Hippocampal formation (tissue), 2 donors: ENCODE measurements at regions not wholly inside any gene's neighbourhood (a gene's known extent, or its start where the extent isn't known, plus 50 kb on each side); places are given as distances from the start of the nearest gene placed in this dataset.
"Not testable (repeated sequence)": the region's sequence is repeated elsewhere in the genome, so short reads cannot be mapped to it uniquely, and the experiment has no call there.

ENCODE experiments used
- DNase-seq, 2 donors: peaks; one replicate each; lab custom pipeline; 2025; lab: John Stamatoyannopoulos, UW

- not testable (repeated sequence) for DNase-seq
Measured at GRCh38 chr16:13336907-13337881, 435.8 kb downstream of the SHISA9 start.

- no peak for DNase-seq
Measured at GRCh38 chr16:13338044-13338443, 436.6 kb downstream of the SHISA9 start.

- DNase-seq, result no peak
Measured at GRCh38 chr16:13342675-13343074, 441.3 kb downstream of the SHISA9 start.

- no peak for DNase-seq
Measured at GRCh38 chr16:13344001-13344400, 442.6 kb downstream of the SHISA9 start.

- no peak for DNase-seq
Measured at GRCh38 chr16:13348416-13348815, 447.0 kb downstream of the SHISA9 start.

- no peak for DNase-seq
Measured at GRCh38 chr16:13350000-13350399, 448.6 kb downstream of the SHISA9 start.

GRCh38 chr16:13351181-13351580, 449.8 kb downstream of the SHISA9 start:
- no peak for DNase-seq

GRCh38 chr16:13351601-13352217, 450.3 kb downstream of the SHISA9 start:
- DNase-seq, result no peak

- not testable (repeated sequence) for DNase-seq
Measured at GRCh38 chr16:13352796-13353195, 451.4 kb downstream of the SHISA9 start.

- DNase-seq, result not testable (repeated sequence)
Measured at GRCh38 chr16:13357842-13358241, 456.4 kb downstream of the SHISA9 start.

GRCh38 chr16:13359835-13360234, 458.4 kb downstream of the SHISA9 start:
- DNase-seq, result no peak

- DNase-seq, result no peak
Measured at GRCh38 chr16:13372421-13372820, 471.0 kb downstream of the SHISA9 start.

- no peak for DNase-seq
Measured at GRCh38 chr16:13376174-13376573, 474.8 kb downstream of the SHISA9 start.

- no peak for DNase-seq
Measured at GRCh38 chr16:13377143-13377542, 475.7 kb downstream of the SHISA9 start.

GRCh38 chr16:13378151-13378550, 476.8 kb downstream of the SHISA9 start:
- DNase-seq, result no peak

GRCh38 chr16:13379266-13379665, 477.9 kb downstream of the SHISA9 start:
- DNase-seq, result no peak

GRCh38 chr16:13385156-13386040, 484.0 kb downstream of the SHISA9 start:
- not testable (repeated sequence) for DNase-seq

- no peak for DNase-seq
Measured at GRCh38 chr16:13390093-13390985, 488.9 kb downstream of the SHISA9 start.

GRCh38 chr16:13390986-13391305, 489.5 kb downstream of the SHISA9 start:
- no peak for DNase-seq

GRCh38 chr16:13391337-13391736, 489.9 kb downstream of the SHISA9 start:
- no peak for DNase-seq

- DNase-seq, result no peak
Measured at GRCh38 chr16:13392341-13392740, 490.9 kb downstream of the SHISA9 start.
